ENCODE measurements at regions not wholly inside any gene's neighbourhood (a gene's known extent, or its start where the extent isn't known, plus 50 kb on each side); places are given as distances from the start of the nearest gene placed in this dataset.

- DNase-seq (ENCODE audit: low spot score): no peak
Measured at GRCh38 chr9:19510907-19511306, 102.1 kb downstream of the ACER2 start.

All from NAMALWA (cell line).